Panc1 (cell line): ENCODE measurements at regions not wholly inside any gene's neighbourhood (a gene's known extent, or its start where the extent isn't known, plus 50 kb on each side); places are given as distances from the start of the nearest gene placed in this dataset.

Experiments used
- CTCF ChIP-seq: fragments of 450-650 bp; IDR thresholded peaks from 2 replicates; pipeline ENCODE4 v1.5.1; 2017; ENCODE audit warnings: mild to moderate bottlenecking
- POLR2AphosphoS5 ChIP-seq: IDR thresholded peaks from 2 replicates; pipeline ENCODE4 v1.6.1; 2012; ENCODE audit warnings: mild to moderate bottlenecking, low read depth, low read length, moderate library complexity
- SIN3A ChIP-seq: IDR thresholded peaks from 2 replicates; pipeline ENCODE4 v1.6.1; 2012; ENCODE audit warnings: low read depth, mild to moderate bottlenecking, low read length, moderate library complexity, borderline replicate concordance; ENCODE audit not compliant: insufficient read depth

- TF ChIP-seq CTCF (no peak), SIN3A (no peak), POLR2AphosphoS5 (no peak)
Observed at GRCh38 chrX:7204619-7205018, 56.7 kb upstream of the PUDP start.
